ENCODE measurements at regions not wholly inside any gene's neighbourhood (a gene's known extent, or its start where the extent isn't known, plus 50 kb on each side); places are given as distances from the start of the nearest gene placed in this dataset.

DNA sequence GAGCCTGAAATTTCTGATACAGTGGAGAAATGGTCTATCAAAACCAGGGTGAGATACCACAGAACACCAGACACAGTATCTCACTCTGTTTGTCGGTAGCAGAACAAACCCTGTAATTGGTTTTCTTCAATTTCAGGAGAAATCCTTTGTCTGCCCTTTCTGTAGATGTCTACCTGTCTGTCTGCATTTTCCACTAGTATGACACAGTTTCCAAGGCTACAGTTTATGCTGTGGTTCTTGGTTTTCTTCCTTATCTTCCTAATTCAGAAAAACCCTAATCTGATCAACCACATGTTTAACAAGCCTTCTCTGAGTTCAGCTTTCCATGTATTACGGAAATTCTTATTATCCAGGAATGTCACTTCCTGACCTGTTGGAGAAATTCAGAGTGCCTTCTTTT lies 70.8 kb downstream of the SCN11A start:
- TF ChIP-seq, protein P1, sequence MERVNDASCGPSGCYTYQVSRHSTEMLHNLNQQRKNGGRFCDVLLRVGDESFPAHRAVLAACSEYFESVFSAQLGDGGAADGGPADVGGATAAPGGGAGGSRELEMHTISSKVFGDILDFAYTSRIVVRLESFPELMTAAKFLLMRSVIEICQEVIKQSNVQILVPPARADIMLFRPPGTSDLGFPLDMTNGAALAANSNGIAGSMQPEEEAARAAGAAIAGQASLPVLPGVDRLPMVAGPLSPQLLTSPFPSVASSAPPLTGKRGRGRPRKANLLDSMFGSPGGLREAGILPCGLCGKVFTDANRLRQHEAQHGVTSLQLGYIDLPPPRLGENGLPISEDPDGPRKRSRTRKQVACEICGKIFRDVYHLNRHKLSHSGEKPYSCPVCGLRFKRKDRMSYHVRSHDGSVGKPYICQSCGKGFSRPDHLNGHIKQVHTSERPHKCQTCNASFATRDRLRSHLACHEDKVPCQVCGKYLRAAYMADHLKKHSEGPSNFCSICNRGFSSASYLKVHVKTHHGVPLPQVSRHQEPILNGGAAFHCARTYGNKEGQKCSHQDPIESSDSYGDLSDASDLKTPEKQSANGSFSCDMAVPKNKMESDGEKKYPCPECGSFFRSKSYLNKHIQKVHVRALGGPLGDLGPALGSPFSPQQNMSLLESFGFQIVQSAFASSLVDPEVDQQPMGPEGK (CRISPR knock-in tag; IDR thresholded peaks at IDR 0.05; ENCODE audit: borderline replicate concordance): peak; percentile 18; the same call in 1 of the 2 replicates
- no peak for TF ChIP-seq ZNF565 (CRISPR knock-in tag; conservative IDR thresholded peaks at IDR 0.05; ENCODE audit: low read depth)
